ENCODE measurements at regions not wholly inside any gene's neighbourhood (a gene's known extent, or its start where the extent isn't known, plus 50 kb on each side); places are given as distances from the start of the nearest gene placed in this dataset.
"Not testable (repeated sequence)": the region's sequence is repeated elsewhere in the genome, so short reads cannot be mapped to it uniquely, and the experiment has no call there.

DNA sequence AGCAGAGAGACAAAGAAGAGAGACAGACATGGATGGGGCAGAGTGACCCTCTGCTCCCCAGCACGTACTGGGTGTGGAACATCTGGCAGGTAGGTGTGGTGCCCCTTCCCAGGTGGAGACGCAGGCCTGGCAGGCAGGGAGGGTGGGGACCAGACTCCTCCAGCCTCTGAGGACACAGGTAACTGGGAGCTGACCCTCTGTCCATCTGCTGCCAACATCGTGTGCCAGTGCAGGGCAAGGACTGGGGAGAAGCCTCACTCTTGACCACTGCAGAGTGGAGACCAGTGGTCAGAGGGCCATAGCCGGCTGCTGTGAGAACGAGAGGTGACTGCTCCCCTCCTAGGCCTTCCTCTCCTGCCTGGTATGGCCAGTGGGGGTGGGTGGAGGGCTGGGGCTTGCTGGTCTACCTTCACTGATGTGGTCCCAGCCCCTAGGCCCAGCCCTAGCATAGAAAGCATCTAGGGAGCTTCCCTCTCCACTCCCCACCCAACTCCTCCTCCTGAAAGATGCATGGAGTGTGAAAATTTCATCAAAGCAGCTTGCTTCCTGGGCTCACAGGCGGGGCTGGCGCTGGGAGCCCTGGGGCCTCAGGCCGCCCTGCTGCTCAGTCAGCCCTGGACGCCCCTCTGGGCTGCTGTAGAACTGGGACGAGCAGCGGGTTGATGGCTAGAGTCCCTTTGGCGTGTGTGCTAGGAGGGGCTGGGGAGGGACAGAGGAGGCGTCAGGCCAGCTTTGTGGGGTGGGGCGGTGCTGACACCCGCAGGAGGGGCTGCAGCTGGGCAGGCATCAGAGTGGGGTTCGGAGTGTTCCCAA, 90.3 kb downstream of the PLXNA1 start:
- H3K4me3 ChIP-seq (ENCODE audit: low read depth, low read length), result no peak overlapping the region
- TF ChIP-seq, protein P1, sequence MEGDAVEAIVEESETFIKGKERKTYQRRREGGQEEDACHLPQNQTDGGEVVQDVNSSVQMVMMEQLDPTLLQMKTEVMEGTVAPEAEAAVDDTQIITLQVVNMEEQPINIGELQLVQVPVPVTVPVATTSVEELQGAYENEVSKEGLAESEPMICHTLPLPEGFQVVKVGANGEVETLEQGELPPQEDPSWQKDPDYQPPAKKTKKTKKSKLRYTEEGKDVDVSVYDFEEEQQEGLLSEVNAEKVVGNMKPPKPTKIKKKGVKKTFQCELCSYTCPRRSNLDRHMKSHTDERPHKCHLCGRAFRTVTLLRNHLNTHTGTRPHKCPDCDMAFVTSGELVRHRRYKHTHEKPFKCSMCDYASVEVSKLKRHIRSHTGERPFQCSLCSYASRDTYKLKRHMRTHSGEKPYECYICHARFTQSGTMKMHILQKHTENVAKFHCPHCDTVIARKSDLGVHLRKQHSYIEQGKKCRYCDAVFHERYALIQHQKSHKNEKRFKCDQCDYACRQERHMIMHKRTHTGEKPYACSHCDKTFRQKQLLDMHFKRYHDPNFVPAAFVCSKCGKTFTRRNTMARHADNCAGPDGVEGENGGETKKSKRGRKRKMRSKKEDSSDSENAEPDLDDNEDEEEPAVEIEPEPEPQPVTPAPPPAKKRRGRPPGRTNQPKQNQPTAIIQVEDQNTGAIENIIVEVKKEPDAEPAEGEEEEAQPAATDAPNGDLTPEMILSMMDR (IDR thresholded peaks at IDR 0.05; ENCODE audit: low read depth, low read length, missing control alignments), result no peak
- in situ Hi-C loops (cut with HindIII; ENCODE audit: low sequenced_read_pairs), result no loop called here
- no peak for DNase-seq (ENCODE audit: low read depth)

DNA sequence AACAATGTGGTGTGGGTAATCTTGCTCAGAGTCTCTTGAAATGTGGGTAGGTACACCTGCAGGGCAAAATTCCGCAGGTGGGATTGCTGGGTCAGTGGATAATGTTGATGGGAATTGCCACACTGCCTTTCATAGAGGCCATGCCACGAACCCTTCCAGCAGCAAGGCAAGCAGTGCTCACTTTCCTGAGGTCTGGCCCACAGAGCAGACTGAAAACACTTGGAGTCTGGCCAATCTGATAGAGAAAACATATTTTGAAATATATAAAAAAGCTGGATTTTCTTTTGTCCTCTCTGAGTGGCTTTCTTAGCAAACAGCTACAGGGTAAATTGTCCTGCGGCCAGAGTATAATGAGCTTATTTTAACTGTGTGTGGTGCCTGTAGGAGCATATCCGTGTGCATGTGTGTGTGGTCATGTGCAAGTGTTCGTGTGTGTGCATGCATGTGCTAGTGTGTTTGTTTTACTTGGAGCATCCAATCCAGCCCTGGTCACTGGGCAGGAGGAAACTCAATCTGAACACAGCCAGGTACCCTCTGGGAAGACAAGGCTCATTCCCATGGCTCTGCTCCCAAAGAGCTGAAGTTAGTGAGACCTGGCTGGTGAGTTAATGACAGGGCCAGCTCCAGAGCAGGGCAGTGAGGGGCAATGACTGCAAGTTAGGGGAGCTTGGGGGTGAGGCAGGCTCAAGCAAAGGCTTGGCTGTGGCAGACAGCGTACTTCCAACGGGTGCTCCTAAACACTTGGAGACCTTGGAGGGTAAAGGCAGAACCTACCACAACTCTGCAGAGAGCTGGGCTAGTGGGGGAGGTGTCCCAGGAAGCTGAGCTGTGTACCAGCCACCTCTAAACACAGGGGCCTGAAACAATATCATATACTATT, 91.3 kb downstream of the PLXNA1 start:
- no peak for DNase-seq (ENCODE audit: low read depth)
- H3K4me3 ChIP-seq (ENCODE audit: low read depth, low read length), result no peak overlapping the region
- TF ChIP-seq, protein P1 (IDR thresholded peaks at IDR 0.05; ENCODE audit: low read depth, low read length, missing control alignments), result no peak
- in situ Hi-C loops (cut with HindIII; ENCODE audit: low sequenced_read_pairs), result no loop called here

DNA sequence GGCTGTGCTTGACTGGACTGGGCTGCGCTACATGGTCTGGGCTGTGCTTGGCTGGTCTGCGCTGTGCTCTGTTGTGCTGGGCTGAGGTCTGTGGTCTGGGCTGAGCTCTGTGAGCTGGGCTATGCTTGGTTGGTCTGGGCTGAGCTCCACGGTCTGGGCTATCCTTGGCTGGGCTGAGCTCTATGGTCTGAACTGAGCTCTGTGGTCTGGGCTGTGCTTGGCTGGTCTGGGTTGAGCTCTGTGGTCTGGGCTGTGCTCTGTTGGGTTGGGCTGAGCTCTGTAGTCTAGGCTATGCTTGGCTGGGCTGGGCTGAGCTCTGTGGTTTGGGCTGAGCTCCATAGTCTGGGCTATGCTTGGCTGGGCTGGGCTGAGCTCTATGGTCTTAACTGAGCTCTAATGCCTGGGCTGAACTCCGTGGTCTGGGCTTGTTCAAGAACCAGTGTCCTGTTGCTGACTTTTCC, 92.0 kb downstream of the PLXNA1 start:
- in situ Hi-C loops (cut with HindIII; ENCODE audit: low sequenced_read_pairs), result no loop called here
- TF ChIP-seq, protein P1 (IDR thresholded peaks at IDR 0.05; ENCODE audit: low read depth, low read length, missing control alignments), result no peak

DNA sequence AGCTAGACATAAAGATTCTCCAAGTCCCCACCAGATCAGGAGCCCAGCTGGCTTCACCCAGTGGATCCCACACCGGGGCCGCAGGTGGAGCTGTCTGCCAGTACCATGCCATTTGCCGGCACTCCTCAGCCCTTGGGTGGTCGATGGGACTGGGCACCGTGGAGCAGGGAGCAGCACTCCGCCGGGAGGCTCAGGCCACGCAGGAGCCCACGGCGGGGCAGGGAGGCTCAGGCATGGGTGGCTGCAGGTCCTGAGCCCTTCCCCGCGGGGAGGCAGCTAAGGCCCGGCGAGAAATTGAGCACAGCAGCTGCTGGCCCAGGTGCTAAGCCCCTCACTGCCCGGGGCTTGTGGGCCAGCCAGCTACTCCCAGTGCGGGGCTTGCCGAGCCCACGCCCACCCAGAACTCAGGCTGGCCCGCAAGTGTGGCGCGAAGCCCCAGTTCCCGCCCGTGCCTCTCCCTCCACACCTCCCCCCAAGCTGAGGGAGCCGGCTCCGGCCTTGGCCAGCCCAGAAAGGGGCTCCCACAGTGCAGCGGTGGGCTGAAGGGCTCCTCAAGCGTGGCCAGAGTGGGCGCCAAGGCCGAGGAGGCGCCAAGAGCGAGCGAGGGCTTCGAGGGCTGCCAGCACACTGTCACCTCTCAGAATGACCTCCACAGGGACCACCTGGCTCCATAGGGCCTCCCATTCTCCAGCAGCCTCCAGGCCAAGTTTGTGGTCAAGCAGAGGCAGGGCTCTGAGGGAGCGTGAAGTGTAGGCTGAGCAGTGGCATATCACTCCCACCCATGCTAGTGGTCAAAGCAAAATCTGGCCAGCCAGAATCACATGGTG, 93.5 kb downstream of the PLXNA1 start:
- in situ Hi-C loops (cut with HindIII; ENCODE audit: low sequenced_read_pairs); H3K4me3 ChIP-seq (ENCODE audit: low read depth, low read length); DNase-seq (ENCODE audit: low read depth): not testable (repeated sequence)

More for the DNA sequence above, 92.0 kb downstream of the PLXNA1 start:
- no peak overlapping the region for H3K4me3 ChIP-seq (ENCODE audit: low read depth, low read length)
- peak; percentile 67 for DNase-seq (ENCODE audit: low read depth)

DNA sequence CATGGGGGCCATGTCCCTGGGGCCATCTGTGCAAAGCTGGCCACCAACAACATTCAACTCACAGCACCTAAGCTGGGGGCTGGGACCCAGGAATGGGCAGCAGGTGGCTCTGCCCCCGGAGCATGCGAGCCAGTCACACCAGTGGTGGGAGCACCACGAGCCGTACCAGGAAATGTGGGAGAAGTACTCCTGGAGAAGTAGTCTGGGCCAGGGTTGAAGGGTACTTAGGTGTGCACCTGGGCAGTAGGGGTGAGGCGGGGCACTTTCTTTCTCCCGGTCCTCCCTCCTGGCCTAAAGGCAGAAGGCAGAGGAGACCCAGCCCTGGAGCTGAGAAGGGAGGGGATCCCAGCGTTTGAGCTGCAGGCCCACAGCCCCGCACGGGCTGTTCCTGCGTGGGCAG, 94.2 kb downstream of the PLXNA1 start:
- no peak overlapping the region for H3K4me3 ChIP-seq (ENCODE audit: low read depth, low read length)
- in situ Hi-C loops (cut with HindIII; ENCODE audit: low sequenced_read_pairs), result no loop called here
- DNase-seq (ENCODE audit: low read depth), result no peak
- TF ChIP-seq, protein P1 (IDR thresholded peaks at IDR 0.05; ENCODE audit: low read depth, low read length, missing control alignments), result no peak

DNA sequence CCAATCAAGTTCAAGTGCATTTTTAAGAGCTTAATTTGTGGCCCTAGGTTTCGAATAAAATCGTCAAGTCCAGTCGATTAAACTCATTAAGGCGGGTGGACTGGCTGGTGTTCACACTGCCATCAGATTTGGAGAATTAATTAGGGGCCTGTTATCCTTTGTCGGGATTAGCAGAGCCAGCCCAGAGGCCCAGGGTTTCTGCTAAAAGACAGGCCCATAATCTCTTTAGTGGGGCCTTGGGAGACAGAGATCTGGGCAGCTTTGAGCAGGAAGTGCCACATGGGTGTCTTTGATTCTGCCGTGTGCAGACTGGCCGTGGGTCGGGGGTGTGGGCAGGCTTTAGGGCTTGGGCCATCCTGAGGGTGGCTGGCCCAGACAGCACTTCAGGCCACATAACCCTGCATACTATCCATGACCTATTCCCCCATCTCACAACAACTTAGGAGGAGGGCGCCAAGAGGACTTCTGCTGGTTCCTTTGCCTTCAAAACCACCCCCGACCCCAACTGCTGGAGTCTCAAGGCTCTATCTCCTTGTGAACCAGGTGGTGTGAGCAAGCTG, 94.7 kb downstream of the PLXNA1 start:
- H3K4me3 ChIP-seq (ENCODE audit: low read depth, low read length), result no peak overlapping the region
- in situ Hi-C loops (cut with HindIII; ENCODE audit: low sequenced_read_pairs), result no loop called here

More for the DNA sequence above, 94.7 kb downstream of the PLXNA1 start:
- DNase-seq (ENCODE audit: low read depth), result no peak
- TF ChIP-seq, protein P1 (IDR thresholded peaks at IDR 0.05; ENCODE audit: low read depth, low read length, missing control alignments), result no peak

Measured in astrocyte of the cerebellum (primary cell).